ENCODE measurements at regions not wholly inside any gene's neighbourhood (a gene's known extent, or its start where the extent isn't known, plus 50 kb on each side); places are given as distances from the start of the nearest gene placed in this dataset.

GRCh38 chr11:92644595-92645445, 324.6 kb upstream of the MTNR1B start:
- no peak for FAIRE-seq
- H3K9me3 ChIP-seq (ENCODE audit: low read length) = no peaks in the 10 kb centered on the region

More at GRCh38 chr11:92644595-92645445, 324.6 kb upstream of the MTNR1B start:
- no peaks in the 10 kb centered on the region for H4K20me1 ChIP-seq (ENCODE audit: insufficient read depth, low read length)
- DNase-seq (ENCODE audit: low spot score) (no peak), ATAC-seq (no peak)
- WGBS (ENCODE audit: low lambda C conversion rate) = 42% methylated on average over 10 of the region's 10 CpGs
- ChIA-PET POLR2A (no interaction called here), CTCF (ENCODE audit: low intra/inter-chr PET ratio, low total read pairs) (no interaction called here)
- intact Hi-C loops (cut with micrococcal nuclease; ENCODE audit: unreplicated experiment) = no loop called here
- H3K36me3 ChIP-seq (replicated peaks in 1 of 2; ENCODE audit: control insufficient read depth in 1 of 2, insufficient read depth in 2 of 2, low read length in 2 of 2) = no peaks in the 10 kb centered on the region
- H3K9ac ChIP-seq (ENCODE audit: insufficient read depth, low read depth, low read length) = no peak overlapping the region
- no peaks in the 10 kb centered on the region for H3K4me1 ChIP-seq (ENCODE audit: insufficient read depth, low read length)
- 0 out of 2 replicates have a peak, but pooled peaks have one; percentile 24 for TF ChIP-seq MNT (IDR thresholded peaks at IDR 0.05)
- peak; percentile 16; the same call in 1 of the 2 replicates for TF ChIP-seq USF2 (IDR thresholded peaks at IDR 0.05; ENCODE audit: low read depth, low read length)
- no peak for TF ChIP-seq USF2 (CRISPR knock-in tag; IDR thresholded peaks at IDR 0.05; ENCODE audit: borderline replicate concordance)
- no peak for TF ChIP-seq TAF15 (IDR thresholded peaks at IDR 0.05; ENCODE audit: low read depth, low read length, poor library complexity, severe bottlenecking)
- peak; percentile 42; the same call in 1 of the 2 replicates for TF ChIP-seq RAD51 (IDR thresholded peaks at IDR 0.05; ENCODE audit: borderline replicate concordance)
- H3K4me2 ChIP-seq (ENCODE audit: low read depth, low read length) = no peak overlapping the region
- no peak overlapping the region for H3K4me3 ChIP-seq (replicated peaks in 1 of 3; ENCODE audit: insufficient read depth in 1 of 3, low read depth in 2 of 3, low read length in 3 of 3)
- no TSS peak for BruUV-seq (replicated peaks)
- no peak overlapping the region for H2AFZ ChIP-seq (ENCODE audit: low read length)
- in situ Hi-C loops (cut with HindIII; ENCODE audit: extremely low pct_ligation_motif_present, low pct_unique_long_range_greater_than_20kb) = no loop called here
- H3K27ac ChIP-seq (ENCODE audit: extremely low read length, insufficient read depth, low read length) = no peak overlapping the region
- H3K27me3 ChIP-seq (ENCODE audit: control insufficient read depth in 1 of 2, insufficient read depth in 2 of 2, low read length in 2 of 2) = no peaks in the 10 kb centered on the region
- H3K79me2 ChIP-seq (ENCODE audit: insufficient read depth, low read length) = no peaks in the 10 kb centered on the region
